ENCODE measurements at regions not wholly inside any gene's neighbourhood (a gene's known extent, or its start where the extent isn't known, plus 50 kb on each side); places are given as distances from the start of the nearest gene placed in this dataset.
A peak's percentile ranks its signal among the peaks of the same experiment; 100 is the strongest.

GRCh38 chrX:149255860-149256259 is 249.2 kb downstream of the IDS start:
- no peak overlapping the region for H3K4me3 ChIP-seq (ENCODE audit: insufficient read depth, low read depth, low read length)
- no peak overlapping the region for H3K27ac Mint-ChIP-seq (ENCODE audit: unreplicated experiment)
- no peaks in the 10 kb centered on the region for H3K9me3 ChIP-seq (ENCODE audit: insufficient read depth, low read depth, low read length)
- H3K27me3 Mint-ChIP-seq (ENCODE audit: low read depth, unreplicated experiment): no peaks in the 10 kb centered on the region
- no peak overlapping the region for H3K27ac ChIP-seq (ENCODE audit: low read depth, low read length)
- no peaks in the 10 kb centered on the region for H3K9me3 Mint-ChIP-seq (ENCODE audit: unreplicated experiment)
- DNase-seq (ENCODE audit: low read depth) (no peak), FAIRE-seq (no peak)
- peaks cover 11% of the 10 kb centered on the region for H3K4me1 Mint-ChIP-seq (ENCODE audit: low read depth, unreplicated experiment)
- H3K36me3 Mint-ChIP-seq (ENCODE audit: low read depth, unreplicated experiment): no peaks in the 10 kb centered on the region
- no peak overlapping the region for H3K9ac ChIP-seq (ENCODE audit: low read length)
- no peak overlapping the region for H3K4me2 ChIP-seq (ENCODE audit: low read length)
- H3K79me2 ChIP-seq (ENCODE audit: insufficient read depth, low read length): no peaks in the 10 kb centered on the region
- H3K27me3 ChIP-seq (ENCODE audit: insufficient read depth, low read length): no peaks in the 10 kb centered on the region
- TF ChIP-seq CTCF (IDR thresholded peaks at IDR 0.05; ENCODE audit: insufficient read depth, low read depth, low read length): no peak
- TF ChIP-seq EZH2 (IDR thresholded peaks at IDR 0.05; ENCODE audit: insufficient read depth, low read length): no peak
- no peaks in the 10 kb centered on the region for H4K20me1 ChIP-seq (ENCODE audit: insufficient read depth, low read length)
- no peak overlapping the region for H2AFZ ChIP-seq (ENCODE audit: low read depth, low read length)
- H3K4me3 Mint-ChIP-seq (ENCODE audit: unreplicated experiment): no peak overlapping the region
- no peaks in the 10 kb centered on the region for H3K4me1 ChIP-seq (ENCODE audit: insufficient read depth, low read length)
- no peaks in the 10 kb centered on the region for H3K36me3 ChIP-seq (ENCODE audit: insufficient read depth, low read length)

- H3K4me3 ChIP-seq (ENCODE audit: insufficient read depth, low read depth, low read length): no peak overlapping the region
- H3K9ac ChIP-seq (ENCODE audit: low read length): no peak overlapping the region
- H3K4me2 ChIP-seq (ENCODE audit: low read length): no peak overlapping the region
- no peaks in the 10 kb centered on the region for H4K20me1 ChIP-seq (ENCODE audit: insufficient read depth, low read length)
- Mint-ChIP-seq H3K4me3 (ENCODE audit: unreplicated experiment) (no peak overlapping the region), H3K27ac (ENCODE audit: unreplicated experiment) (no peak overlapping the region), H3K36me3 (ENCODE audit: low read depth, unreplicated experiment) (no peaks in the 10 kb centered on the region), H3K27me3 (ENCODE audit: low read depth, unreplicated experiment) (no peaks in the 10 kb centered on the region), H3K4me1 (ENCODE audit: low read depth, unreplicated experiment) (peaks cover 4% of the 10 kb centered on the region), H3K9me3 (ENCODE audit: unreplicated experiment) (no peaks in the 10 kb centered on the region)
- H3K36me3 ChIP-seq (ENCODE audit: insufficient read depth, low read length): no peaks in the 10 kb centered on the region
- no peaks in the 10 kb centered on the region for H3K9me3 ChIP-seq (ENCODE audit: insufficient read depth, low read depth, low read length)
- no peaks in the 10 kb centered on the region for H3K79me2 ChIP-seq (ENCODE audit: insufficient read depth, low read length)
- no peaks in the 10 kb centered on the region for H3K27me3 ChIP-seq (ENCODE audit: insufficient read depth, low read length)
- H3K4me1 ChIP-seq (ENCODE audit: insufficient read depth, low read length): no peaks in the 10 kb centered on the region
- no peak overlapping the region for H2AFZ ChIP-seq (ENCODE audit: low read depth, low read length)
- TF ChIP-seq EZH2 (IDR thresholded peaks at IDR 0.05; ENCODE audit: insufficient read depth, low read length): no peak
- no peak for TF ChIP-seq CTCF (IDR thresholded peaks at IDR 0.05; ENCODE audit: insufficient read depth, low read depth, low read length)
- DNase-seq (ENCODE audit: low read depth) (no peak), FAIRE-seq (peak; percentile 49)
- no peak overlapping the region for H3K27ac ChIP-seq (ENCODE audit: low read depth, low read length)
Measured at GRCh38 chrX:149248073-149248625, 257.0 kb downstream of the IDS start.

- Histone ChIP-seq H3K79me2 (ENCODE audit: insufficient read depth, low read length) (no peaks in the 10 kb centered on the region), H3K27me3 (ENCODE audit: insufficient read depth, low read length) (no peaks in the 10 kb centered on the region), H3K4me2 (ENCODE audit: low read length) (no peak overlapping the region), H3K9me3 (ENCODE audit: insufficient read depth, low read depth, low read length) (no peaks in the 10 kb centered on the region), H3K4me3 (ENCODE audit: insufficient read depth, low read depth, low read length) (no peak overlapping the region), H3K27ac (ENCODE audit: low read depth, low read length) (no peak overlapping the region), H3K4me1 (ENCODE audit: insufficient read depth, low read length) (no peaks in the 10 kb centered on the region), H4K20me1 (ENCODE audit: insufficient read depth, low read length) (no peaks in the 10 kb centered on the region), H2AFZ (ENCODE audit: low read depth, low read length) (no peak overlapping the region), H3K36me3 (ENCODE audit: insufficient read depth, low read length) (no peaks in the 10 kb centered on the region), H3K9ac (ENCODE audit: low read length) (no peak overlapping the region)
- Mint-ChIP-seq H3K36me3 (ENCODE audit: low read depth, unreplicated experiment) (no peaks in the 10 kb centered on the region), H3K27me3 (ENCODE audit: low read depth, unreplicated experiment) (no peaks in the 10 kb centered on the region), H3K4me1 (ENCODE audit: low read depth, unreplicated experiment) (no peaks in the 10 kb centered on the region), H3K9me3 (ENCODE audit: unreplicated experiment) (peaks cover 2% of the 10 kb centered on the region), H3K4me3 (ENCODE audit: unreplicated experiment) (no peak overlapping the region), H3K27ac (ENCODE audit: unreplicated experiment) (no peak overlapping the region)
- FAIRE-seq (peak; percentile 32), DNase-seq (ENCODE audit: low read depth) (no peak)
- TF ChIP-seq CTCF (IDR thresholded peaks at IDR 0.05; ENCODE audit: insufficient read depth, low read depth, low read length): no peak
- TF ChIP-seq EZH2 (IDR thresholded peaks at IDR 0.05; ENCODE audit: insufficient read depth, low read length): no peak
Measured at GRCh38 chrX:149230689-149231088, 274.4 kb downstream of the IDS start.

Data from astrocyte (in vitro differentiated cells and primary cell).